HG02763 (cell line): ENCODE measurements at regions not wholly inside any gene's neighbourhood (a gene's known extent, or its start where the extent isn't known, plus 50 kb on each side); places are given as distances from the start of the nearest gene placed in this dataset.
"Not testable (repeated sequence)": the region's sequence is repeated elsewhere in the genome, so short reads cannot be mapped to it uniquely, and the experiment has no call there.

Source experiments
- ATAC-seq: cut with Tn5 transposase; IDR thresholded peaks from one replicate; pipeline ENCODE4 v1.9.1; 2021; ENCODE audit warnings: mild to moderate bottlenecking, moderate library complexity; ENCODE audit not compliant: unreplicated experiment

GRCh38 chr4:42282081-42282901 lies 115.0 kb upstream of the SHISA3 start:
- ATAC-seq, result peak; percentile 67

- no peak for ATAC-seq
Measured at GRCh38 chr4:42284030-42284429, 113.3 kb upstream of the SHISA3 start.

- not testable (repeated sequence) for ATAC-seq
Measured at GRCh38 chr4:42288876-42289275, 108.4 kb upstream of the SHISA3 start.

GRCh38 chr4:42292192-42292591 lies 105.1 kb upstream of the SHISA3 start:
- ATAC-seq, result not testable (repeated sequence)

GRCh38 chr4:42293967-42294813 lies 103.1 kb upstream of the SHISA3 start:
- no peak for ATAC-seq

GRCh38 chr4:42296196-42296595 lies 101.1 kb upstream of the SHISA3 start:
- no peak for ATAC-seq

GRCh38 chr4:42302348-42302747 lies 94.9 kb upstream of the SHISA3 start:
- ATAC-seq, result no peak

- ATAC-seq, result no peak
Measured at GRCh38 chr4:42306221-42307109, 90.8 kb upstream of the SHISA3 start.

GRCh38 chr4:42308247-42308646 lies 89.0 kb upstream of the SHISA3 start:
- ATAC-seq, result no peak

- no peak for ATAC-seq
Measured at GRCh38 chr4:42309361-42310260, 87.7 kb upstream of the SHISA3 start.

GRCh38 chr4:42310358-42310757 lies 86.9 kb upstream of the SHISA3 start:
- no peak for ATAC-seq

GRCh38 chr4:42310806-42311205 lies 86.5 kb upstream of the SHISA3 start:
- no peak for ATAC-seq

GRCh38 chr4:42311591-42311990 lies 85.7 kb upstream of the SHISA3 start:
- no peak for ATAC-seq

- not testable (repeated sequence) for ATAC-seq
Measured at GRCh38 chr4:42313420-42313819, 83.9 kb upstream of the SHISA3 start.

- no peak for ATAC-seq
Measured at GRCh38 chr4:42313872-42314271, 83.4 kb upstream of the SHISA3 start.

- ATAC-seq, result no peak
Measured at GRCh38 chr4:42315231-42315630, 82.1 kb upstream of the SHISA3 start.

- no peak for ATAC-seq
Measured at GRCh38 chr4:42320822-42321388, 76.4 kb upstream of the SHISA3 start.

- no peak for ATAC-seq
Measured at GRCh38 chr4:42326040-42326439, 71.2 kb upstream of the SHISA3 start.

GRCh38 chr4:42326524-42326923 lies 70.8 kb upstream of the SHISA3 start:
- no peak for ATAC-seq

- ATAC-seq, result no peak
Measured at GRCh38 chr4:42327323-42327722, 70.0 kb upstream of the SHISA3 start.
